ENCODE measurements at regions not wholly inside any gene's neighbourhood (a gene's known extent, or its start where the extent isn't known, plus 50 kb on each side); places are given as distances from the start of the nearest gene placed in this dataset.
"Not testable (repeated sequence)": the region's sequence is repeated elsewhere in the genome, so short reads cannot be mapped to it uniquely, and the experiment has no call there.

- DNase-seq, result no peak
These were observed 57.2 kb downstream of the BMP15 start for GRCh38 chrX:50967736-50968135.

- DNase-seq, result not testable (repeated sequence)
These were observed 58.5 kb downstream of the BMP15 start for GRCh38 chrX:50968871-50969635.

DNA sequence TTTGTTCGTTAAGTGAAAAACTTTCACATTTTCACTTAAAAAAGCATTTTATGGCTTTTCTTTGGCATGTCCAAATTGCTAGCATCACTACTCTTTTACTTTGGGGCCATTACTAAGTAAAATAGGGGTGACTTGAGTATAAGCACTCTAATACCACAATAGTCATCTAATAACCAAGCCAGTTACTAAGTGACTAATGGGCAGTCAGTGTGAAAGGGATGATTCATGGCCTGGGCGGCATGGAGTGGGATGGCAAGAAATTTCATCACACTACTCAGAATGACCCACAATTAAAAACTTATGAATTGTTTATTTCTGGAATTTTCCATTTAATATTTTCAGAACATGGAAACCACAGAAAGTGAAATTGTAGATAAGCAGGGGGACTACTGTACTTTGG lies 60.9 kb downstream of the BMP15 start:
- no peak for DNase-seq

DNA sequence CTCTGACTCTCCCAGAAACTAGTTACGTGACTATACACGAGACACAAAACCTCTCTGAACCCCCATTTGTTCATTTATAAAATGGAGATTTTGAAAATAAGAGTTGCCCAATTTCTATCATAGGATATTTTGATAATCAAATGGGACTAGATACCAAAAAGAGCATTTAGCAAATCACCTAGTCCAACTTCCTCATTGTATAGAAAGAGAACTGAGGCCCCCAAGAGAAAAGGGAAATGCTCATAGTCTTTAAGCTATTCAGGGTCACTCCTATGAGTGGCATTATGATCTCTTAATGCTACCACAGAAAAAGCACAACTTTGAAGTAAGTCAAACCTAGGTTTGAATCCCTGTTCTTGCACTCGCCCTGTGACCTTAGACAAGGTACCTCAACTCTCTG lies 62.7 kb downstream of the BMP15 start:
- no peak for DNase-seq

DNA sequence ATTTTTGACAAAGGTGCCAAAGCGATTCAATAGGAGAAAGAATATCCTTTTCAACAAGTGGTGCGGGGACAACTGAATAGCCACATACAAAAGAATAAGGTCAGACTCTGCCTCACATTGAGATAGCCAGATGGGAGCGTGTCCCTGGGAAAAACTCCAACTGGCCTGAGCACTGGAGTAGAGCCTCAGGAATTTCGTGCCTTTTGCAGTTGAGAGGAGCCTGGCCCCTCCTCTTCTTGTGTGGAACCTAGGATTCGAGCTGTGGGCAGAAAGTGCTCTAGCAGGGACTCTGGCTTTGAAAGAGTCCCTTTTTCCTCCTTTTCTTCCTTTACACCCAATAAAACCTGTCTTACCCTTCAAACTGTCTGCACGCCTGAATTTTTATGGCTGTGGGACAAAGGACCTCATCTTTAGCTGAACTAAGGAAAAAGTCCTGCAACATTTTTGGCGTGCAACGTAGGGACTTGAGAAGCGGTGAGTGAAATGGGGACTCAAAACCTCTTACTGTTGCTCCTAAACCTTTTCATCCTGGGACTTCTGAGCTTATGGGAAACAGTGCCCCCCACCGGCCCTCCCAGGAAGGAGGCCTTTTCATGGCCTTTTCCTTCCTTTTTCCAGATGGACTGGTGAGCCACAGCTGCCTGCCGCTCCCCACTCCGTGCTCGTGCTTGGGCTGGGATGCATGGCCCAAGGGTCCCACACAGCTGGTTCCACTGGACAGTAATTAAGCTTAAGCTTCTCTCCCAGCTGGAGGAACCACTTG lies 68.6 kb downstream of the BMP15 start:
- DNase-seq, result no peak

- DNase-seq, result no peak
These were observed 69.7 kb downstream of the BMP15 start for GRCh38 chrX:50980251-50980650.

- no peak for DNase-seq
These were observed 78.1 kb downstream of the BMP15 start for GRCh38 chrX:50988649-50989048.

GRCh38 chrX:50996930-50997329 lies 86.4 kb downstream of the BMP15 start:
- no peak for DNase-seq

- not testable (repeated sequence) for DNase-seq
These were observed 89.8 kb downstream of the BMP15 start for GRCh38 chrX:51000384-51000783.

DNA sequence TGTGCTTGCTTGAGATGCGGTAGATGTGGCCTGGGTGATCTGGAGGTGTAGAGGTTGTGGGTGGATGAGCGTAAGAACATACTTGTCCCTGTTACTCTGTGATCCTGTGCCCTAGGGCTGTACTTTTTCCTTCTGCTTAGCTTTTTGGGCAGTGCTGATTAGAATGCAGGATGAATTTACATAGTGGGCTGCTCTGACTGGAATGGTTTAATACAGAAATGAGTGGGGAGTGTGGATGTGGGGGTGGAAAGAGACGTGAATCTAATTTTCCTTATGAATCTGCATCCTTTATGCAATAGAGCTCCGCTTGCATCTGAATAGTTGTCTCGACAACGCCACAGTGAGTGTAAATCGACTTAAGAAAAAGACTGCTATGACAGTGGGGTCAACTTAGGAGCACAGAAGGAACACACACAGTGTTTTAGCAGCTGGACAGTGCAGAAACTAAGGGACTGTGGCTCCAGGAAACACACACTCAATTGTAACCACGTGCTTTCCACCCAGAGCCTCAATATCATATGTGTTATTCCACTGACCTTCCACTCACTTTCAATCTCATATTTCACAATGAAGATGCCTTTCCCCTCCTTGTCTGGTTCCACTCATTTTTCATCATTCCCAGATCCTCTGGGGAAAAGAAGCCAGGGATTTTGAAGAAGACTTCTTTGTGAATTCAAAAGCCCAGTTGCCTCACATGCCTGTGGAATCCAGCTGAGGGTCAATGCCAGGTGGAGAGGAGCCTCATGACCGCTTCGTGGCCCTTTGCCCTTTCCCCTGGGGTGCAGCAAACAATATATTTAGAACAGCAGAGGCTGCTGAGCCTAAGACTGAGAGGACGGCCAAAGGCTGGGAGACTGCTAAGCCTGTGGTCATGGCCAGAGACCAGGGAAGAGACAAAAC lies 91.4 kb downstream of the BMP15 start:
- not testable (repeated sequence) for DNase-seq

GRCh38 chrX:51006064-51006463 lies 95.5 kb downstream of the BMP15 start:
- no peak for DNase-seq

- no peak for DNase-seq
These were observed 113.7 kb downstream of the BMP15 start for GRCh38 chrX:51024106-51024696.

DNA sequence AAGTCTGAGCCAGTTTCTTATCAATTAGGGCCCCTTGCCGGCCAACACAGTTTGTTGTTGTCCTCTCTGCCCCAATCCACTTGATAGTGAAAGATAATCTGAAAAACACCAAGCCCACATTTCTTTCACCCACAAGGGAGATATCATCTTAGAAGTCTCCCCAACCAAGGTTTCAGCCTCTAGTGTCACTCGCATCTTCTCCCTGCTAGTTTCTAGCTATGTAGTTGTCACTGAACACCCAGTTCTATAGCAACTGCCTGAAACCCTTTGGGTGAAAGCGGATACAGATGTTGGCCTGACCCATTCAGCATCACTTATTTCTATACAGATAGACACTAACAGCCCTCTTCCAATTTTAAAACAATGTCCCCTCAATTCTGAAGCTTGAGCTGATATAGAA lies 116.3 kb downstream of the BMP15 start:
- DNase-seq, result no peak

GRCh38 chrX:51035746-51036145 lies 125.2 kb downstream of the BMP15 start:
- DNase-seq, result no peak

DNA sequence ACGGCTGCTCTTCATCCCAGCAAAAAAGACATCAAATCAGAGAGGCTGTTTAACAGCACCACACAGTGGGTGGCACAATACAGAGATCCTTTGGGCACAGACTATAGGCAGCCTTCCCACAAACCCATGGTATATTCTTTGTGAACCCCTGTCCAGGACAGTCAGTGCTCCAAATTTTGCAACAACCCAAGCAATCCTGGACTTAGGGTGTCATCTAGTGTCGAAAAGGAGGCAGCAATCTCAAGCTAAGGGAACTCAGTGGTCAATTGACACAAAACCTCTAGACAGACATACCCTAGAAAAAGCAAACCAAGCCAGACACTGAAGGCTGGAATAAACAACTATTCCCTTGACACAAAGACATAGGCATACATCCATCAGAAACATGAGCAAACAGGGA lies 137.4 kb downstream of the BMP15 start:
- DNase-seq, result no peak

DNA sequence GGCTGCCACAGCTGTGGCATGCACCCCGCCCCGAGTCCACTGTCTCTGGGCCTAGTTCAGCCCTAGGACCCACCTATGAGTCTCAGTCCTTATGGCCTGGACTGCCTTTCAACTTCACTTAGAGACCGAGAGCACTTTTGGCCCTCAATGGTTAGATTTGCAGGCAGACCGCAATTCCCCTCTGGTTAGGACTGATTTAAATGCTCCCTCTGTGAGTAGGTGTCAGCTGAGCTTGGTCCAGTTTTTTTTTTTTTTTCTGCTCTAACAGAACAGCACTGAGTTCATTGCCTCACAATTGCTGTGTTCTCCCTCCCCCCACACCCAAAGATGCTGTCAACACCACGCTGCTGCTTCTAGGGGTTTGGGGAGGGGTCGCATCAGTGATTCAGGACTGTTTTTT lies 143.2 kb downstream of the BMP15 start:
- DNase-seq, result no peak

- no peak for DNase-seq
These were observed 187.5 kb downstream of the BMP15 start for GRCh38 chrX:51098046-51098445.

- DNase-seq, result not testable (repeated sequence)
These were observed 208.8 kb downstream of the BMP15 start for GRCh38 chrX:51119058-51119926.

GRCh38 chrX:51125743-51126142 lies 206.9 kb upstream of the NUDT10 start:
- not testable (repeated sequence) for DNase-seq

DNA sequence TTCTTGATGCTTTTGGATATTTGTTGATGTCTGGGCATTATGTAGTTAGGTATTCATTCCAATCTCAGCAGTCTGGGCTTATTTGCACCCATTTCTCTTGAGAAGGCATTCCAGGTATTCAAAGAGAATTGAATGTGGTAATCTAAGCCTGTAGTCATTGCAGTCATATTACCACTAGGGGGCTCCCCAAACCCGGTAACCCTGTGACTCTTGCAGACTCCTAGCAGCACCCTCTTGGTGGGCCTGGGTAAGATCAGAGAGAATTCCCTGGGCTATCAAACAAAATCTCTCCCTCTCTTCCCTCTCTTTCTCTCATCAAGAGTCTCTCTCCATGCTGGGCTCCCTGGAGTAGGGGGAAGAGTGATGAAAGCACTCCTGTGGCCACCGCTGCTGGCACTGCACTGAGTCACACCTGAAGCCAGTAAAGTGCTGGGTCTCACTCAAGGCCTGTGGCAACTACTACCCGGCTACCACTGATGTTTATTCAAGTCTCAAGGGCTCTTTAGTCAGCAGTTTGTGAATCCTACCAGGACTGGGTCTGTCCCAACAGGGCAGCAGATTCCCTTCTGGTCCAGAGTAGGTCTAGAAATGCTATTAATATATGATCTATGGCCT lies 187.7 kb upstream of the NUDT10 start:
- DNase-seq, result peak; percentile 1

- no peak for DNase-seq
These were observed 183.8 kb upstream of the NUDT10 start for GRCh38 chrX:51148848-51149247.

All from COR-L47 (cell line).